Activated CD4-positive, alpha-beta T cell treated with anti-CD3 and anti-CD28 coated beads, Interleukin-2, amount 10 ng/mL, durations not matched to agents 24 days and 14 days (primary cell): ENCODE measurements at regions not wholly inside any gene's neighbourhood (a gene's known extent, or its start where the extent isn't known, plus 50 kb on each side); places are given as distances from the start of the nearest gene placed in this dataset.

Source experiments
- DNase-seq: peaks from one replicate; pipeline ENCODE4 v3.0.0; 2022
- H3K27ac Mint-ChIP-seq: one replicate; pipeline ENCODE4 v1.8.0; 2022; ENCODE audit warnings: mild to moderate bottlenecking, mixed read lengths
- H3K27me3 Mint-ChIP-seq: one replicate; pipeline ENCODE4 v1.8.0; 2022; ENCODE audit warnings: mixed read lengths
- H3K36me3 Mint-ChIP-seq: one replicate; pipeline ENCODE4 v1.8.0; 2022; ENCODE audit warnings: low read depth, mild to moderate bottlenecking, mixed read lengths
- H3K4me1 Mint-ChIP-seq: one replicate; pipeline ENCODE4 v1.8.0; 2021; ENCODE audit warnings: mixed read lengths
- H3K4me3 Mint-ChIP-seq: one replicate; pipeline ENCODE4 v1.8.0; 2022; ENCODE audit warnings: mild to moderate bottlenecking, moderate library complexity, mixed read lengths
- H3K9me3 Mint-ChIP-seq: one replicate; pipeline ENCODE4 v1.8.0; 2021; ENCODE audit warnings: mixed read lengths
- intact Hi-C: fragments of 100-400 bp; cut with micrococcal nuclease; formaldehyde crosslinking; loops from one replicate; pipeline ENCODE4 v1.15.1; 2023

- peaks cover 3% of the 10 kb centered on the region for H3K4me1 Mint-ChIP-seq
- H3K27ac Mint-ChIP-seq, result no peak overlapping the region
- intact Hi-C loops, result no loop called here
- H3K4me3 Mint-ChIP-seq, result no peak overlapping the region
- no peaks in the 10 kb centered on the region for H3K9me3 Mint-ChIP-seq
- no peaks in the 10 kb centered on the region for H3K36me3 Mint-ChIP-seq
- no peak for DNase-seq
- H3K27me3 Mint-ChIP-seq, result peaks cover 25% of the 10 kb centered on the region
These were observed 147.4 kb upstream of the PRSS58 start for GRCh38 chr7:142405122-142405765.

DNA sequence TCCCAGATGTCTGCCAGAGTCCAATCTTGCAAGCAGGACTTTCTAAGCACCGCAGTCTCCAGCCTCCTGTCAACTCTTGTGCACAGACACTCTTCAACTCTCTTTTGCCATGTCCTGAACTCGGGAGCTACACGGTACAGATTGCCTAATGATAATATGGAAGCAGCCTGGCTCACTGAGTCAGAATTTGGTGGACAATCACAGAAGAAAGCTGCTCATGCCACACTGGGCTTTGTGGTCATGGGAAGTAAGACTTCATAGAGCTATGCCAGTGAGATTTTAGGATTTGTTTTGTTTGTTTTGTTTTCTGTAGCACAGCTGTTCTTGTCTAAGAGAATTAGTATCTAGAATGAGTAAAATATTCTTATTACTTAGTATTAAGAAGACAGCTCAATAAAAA lies 144.1 kb upstream of the PRSS58 start:
- no peak for DNase-seq
- Mint-ChIP-seq H3K27ac (no peak overlapping the region), H3K4me3 (no peak overlapping the region), H3K9me3 (no peaks in the 10 kb centered on the region), H3K27me3 (peaks cover 30% of the 10 kb centered on the region), H3K36me3 (no peaks in the 10 kb centered on the region), H3K4me1 (no peaks in the 10 kb centered on the region)
- intact Hi-C loops, result no loop called here

GRCh38 chr7:142400042-142400533 lies 142.2 kb upstream of the PRSS58 start:
- H3K4me1 Mint-ChIP-seq, result no peaks in the 10 kb centered on the region
- intact Hi-C loops, result no loop called here
- H3K9me3 Mint-ChIP-seq, result no peaks in the 10 kb centered on the region
- no peak overlapping the region for H3K27ac Mint-ChIP-seq
- no peaks in the 10 kb centered on the region for H3K36me3 Mint-ChIP-seq
- peaks cover 35% of the 10 kb centered on the region for H3K27me3 Mint-ChIP-seq
- no peak for DNase-seq
- H3K4me3 Mint-ChIP-seq, result no peak overlapping the region

DNA sequence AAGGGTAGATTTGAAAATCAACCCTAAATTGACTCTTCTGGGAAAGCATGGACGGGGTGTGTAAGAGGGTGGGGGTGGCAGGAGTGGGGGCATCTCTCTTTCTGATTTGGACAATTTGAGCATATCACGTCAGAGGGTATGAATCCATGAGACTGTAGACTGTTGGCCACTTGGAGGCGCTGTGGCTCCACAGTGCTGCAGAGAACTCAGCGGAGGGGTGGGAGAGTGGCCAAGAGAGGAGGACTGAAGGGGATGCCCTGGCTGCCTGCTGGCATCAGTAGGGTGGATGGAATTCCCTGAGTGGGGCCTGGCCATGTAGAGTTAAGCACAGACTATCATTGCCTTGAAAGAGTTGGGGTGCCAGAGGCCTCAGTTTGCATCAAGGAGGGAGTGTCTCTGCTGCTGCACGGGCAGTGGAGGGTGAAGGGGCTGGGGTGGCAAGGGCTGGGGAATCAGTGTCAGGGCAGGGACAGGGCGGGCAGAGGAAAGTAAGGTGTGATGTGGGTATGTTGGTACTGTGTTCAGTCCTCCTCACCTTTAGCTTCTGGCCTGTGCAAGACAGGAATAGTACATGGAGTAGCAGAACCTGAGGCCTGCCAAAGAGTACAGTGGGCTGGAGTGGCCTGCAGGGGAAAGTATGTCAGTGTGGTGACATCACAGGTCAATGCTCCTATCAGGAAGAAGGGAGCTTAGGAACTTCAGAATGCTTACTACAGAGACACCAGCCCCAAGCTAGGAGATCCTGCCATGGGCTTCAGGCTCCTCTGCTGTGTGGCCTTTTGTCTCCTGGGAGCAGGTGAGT lies 133.5 kb upstream of the PRSS58 start:
- Mint-ChIP-seq H3K4me3 (peak overlapping the region; percentile 42), H3K27ac (peak overlapping the region; percentile 31), H3K4me1 (no peaks in the 10 kb centered on the region), H3K27me3 (peaks cover 6% of the 10 kb centered on the region), H3K9me3 (no peaks in the 10 kb centered on the region), H3K36me3 (no peaks in the 10 kb centered on the region)
- peak; percentile 76 for DNase-seq
- intact Hi-C loops, result no loop called here

DNA sequence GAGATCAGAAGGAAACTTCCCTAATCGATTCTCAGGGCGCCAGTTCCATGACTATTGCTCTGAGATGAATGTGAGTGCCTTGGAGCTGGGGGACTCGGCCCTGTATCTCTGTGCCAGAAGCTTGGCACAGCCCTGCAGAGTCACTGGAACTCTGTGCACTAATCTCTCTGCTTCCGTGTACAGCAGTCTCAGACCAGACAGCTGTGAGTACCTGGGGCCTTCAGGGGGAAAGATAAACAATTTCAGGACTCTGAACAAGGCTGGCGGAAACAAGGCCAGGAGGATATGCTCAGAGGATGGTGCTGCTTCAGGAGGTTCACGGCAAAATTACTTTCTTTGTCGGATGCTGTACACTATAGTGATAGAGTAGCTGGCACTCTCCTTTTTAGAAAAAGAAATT lies 131.7 kb upstream of the PRSS58 start:
- Mint-ChIP-seq H3K4me3 (no peak overlapping the region), H3K36me3 (no peaks in the 10 kb centered on the region), H3K27me3 (peaks cover 2% of the 10 kb centered on the region), H3K9me3 (no peaks in the 10 kb centered on the region), H3K27ac (no peak overlapping the region), H3K4me1 (peaks cover 10% of the 10 kb centered on the region)
- intact Hi-C loops, result no loop called here
- no peak for DNase-seq

GRCh38 chr7:142385491-142386340 lies 127.9 kb upstream of the PRSS58 start:
- peak; percentile 82 for DNase-seq
- intact Hi-C loops, result loop anchor here (2.0 kb wide), 2 partner anchors 27 to 425 kb away; no protein-coding TSS in a partner anchor
- Mint-ChIP-seq H3K36me3 (no peaks in the 10 kb centered on the region), H3K4me3 (peak overlapping the region; percentile 71), H3K4me1 (peaks cover 23% of the 10 kb centered on the region), H3K9me3 (no peaks in the 10 kb centered on the region), H3K27me3 (peaks cover 3% of the 10 kb centered on the region), H3K27ac (peak overlapping the region; percentile 76)

GRCh38 chr7:142384493-142384922 lies 126.7 kb upstream of the PRSS58 start:
- H3K27me3 Mint-ChIP-seq, result peaks cover 6% of the 10 kb centered on the region
- no peaks in the 10 kb centered on the region for H3K36me3 Mint-ChIP-seq
- intact Hi-C loops, result loop anchor here (2.0 kb wide), 2 partner anchors 26 to 426 kb away; no protein-coding TSS in a partner anchor
- peak overlapping the region; percentile 71 for H3K4me3 Mint-ChIP-seq
- no peaks in the 10 kb centered on the region for H3K9me3 Mint-ChIP-seq
- peak overlapping the region; percentile 76 for H3K27ac Mint-ChIP-seq
- DNase-seq, result peak; percentile 83
- peaks cover 23% of the 10 kb centered on the region for H3K4me1 Mint-ChIP-seq

- peak overlapping the region; percentile 71 for H3K4me3 Mint-ChIP-seq
- no peaks in the 10 kb centered on the region for H3K36me3 Mint-ChIP-seq
- H3K27me3 Mint-ChIP-seq, result peaks cover 8% of the 10 kb centered on the region
- peaks cover 23% of the 10 kb centered on the region for H3K4me1 Mint-ChIP-seq
- intact Hi-C loops, result loop anchor here (2.0 kb wide), 2 partner anchors 25 to 427 kb away; no protein-coding TSS in a partner anchor
- no peak for DNase-seq
- H3K27ac Mint-ChIP-seq, result peak overlapping the region; percentile 76
- H3K9me3 Mint-ChIP-seq, result no peaks in the 10 kb centered on the region
These were observed 126.1 kb upstream of the PRSS58 start for GRCh38 chr7:142383841-142384492.

DNA sequence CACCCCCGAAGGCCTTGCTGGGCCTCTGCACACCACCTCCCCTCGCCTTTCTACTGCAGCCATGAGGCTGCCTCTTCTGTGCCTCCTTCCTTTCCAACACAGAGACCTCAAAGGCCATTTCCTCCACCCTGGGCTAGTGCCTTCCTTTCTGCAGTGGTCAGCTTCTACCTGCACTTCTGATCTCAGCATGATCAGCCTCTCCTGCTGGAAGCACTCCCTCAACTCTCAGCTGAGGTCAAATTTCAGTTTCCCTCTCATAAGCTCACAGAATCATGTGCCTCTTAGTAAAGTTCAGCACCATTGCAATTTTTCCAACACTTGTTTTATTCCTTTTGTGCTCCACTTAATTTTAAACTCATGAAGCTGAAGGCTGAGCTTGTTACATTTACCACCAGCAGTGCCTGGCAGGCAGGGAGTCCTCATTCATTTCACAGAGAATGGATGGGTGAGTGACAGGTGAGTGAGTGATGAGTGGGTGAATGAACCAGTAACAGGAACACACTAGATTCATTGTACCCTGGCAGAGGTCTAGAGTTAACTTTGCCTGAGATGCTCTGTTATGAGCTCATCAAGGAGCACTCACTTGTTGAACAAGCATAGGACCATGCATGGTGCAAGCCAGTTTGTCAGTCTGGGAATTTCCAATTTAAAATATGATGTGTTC lies 124.0 kb upstream of the PRSS58 start:
- no peaks in the 10 kb centered on the region for H3K36me3 Mint-ChIP-seq
- intact Hi-C loops, result no loop called here
- peaks cover 13% of the 10 kb centered on the region for H3K27me3 Mint-ChIP-seq
- H3K4me1 Mint-ChIP-seq, result peaks cover 23% of the 10 kb centered on the region
- H3K4me3 Mint-ChIP-seq, result no peak overlapping the region
- no peak for DNase-seq
- H3K9me3 Mint-ChIP-seq, result no peaks in the 10 kb centered on the region
- H3K27ac Mint-ChIP-seq, result no peak overlapping the region

GRCh38 chr7:142380069-142380468 lies 122.2 kb upstream of the PRSS58 start:
- Mint-ChIP-seq H3K27me3 (peaks cover 16% of the 10 kb centered on the region), H3K27ac (no peak overlapping the region), H3K4me1 (peaks cover 18% of the 10 kb centered on the region), H3K4me3 (no peak overlapping the region), H3K9me3 (no peaks in the 10 kb centered on the region), H3K36me3 (no peaks in the 10 kb centered on the region)
- DNase-seq, result no peak
- intact Hi-C loops, result no loop called here

GRCh38 chr7:142379201-142379885 lies 121.5 kb upstream of the PRSS58 start:
- no peak for DNase-seq
- Mint-ChIP-seq H3K9me3 (no peaks in the 10 kb centered on the region), H3K27ac (no peak overlapping the region), H3K4me1 (peaks cover 12% of the 10 kb centered on the region), H3K4me3 (no peak overlapping the region), H3K27me3 (peaks cover 18% of the 10 kb centered on the region), H3K36me3 (no peaks in the 10 kb centered on the region)
- intact Hi-C loops, result no loop called here

- H3K4me3 Mint-ChIP-seq, result no peak overlapping the region
- DNase-seq, result no peak
- intact Hi-C loops, result no loop called here
- no peaks in the 10 kb centered on the region for H3K9me3 Mint-ChIP-seq
- H3K36me3 Mint-ChIP-seq, result no peaks in the 10 kb centered on the region
- peaks cover 3% of the 10 kb centered on the region for H3K4me1 Mint-ChIP-seq
- H3K27ac Mint-ChIP-seq, result no peak overlapping the region
- H3K27me3 Mint-ChIP-seq, result peaks cover 20% of the 10 kb centered on the region
These were observed 119.7 kb upstream of the PRSS58 start for GRCh38 chr7:142377567-142377966.
